OCI-LY1 (cell line): ENCODE measurements at regions not wholly inside any gene's neighbourhood (a gene's known extent, or its start where the extent isn't known, plus 50 kb on each side); places are given as distances from the start of the nearest gene placed in this dataset.

ENCODE experiments used
- H2AFZ ChIP-seq: fragments of 200-600 bp; sonication (generic), shearing (Covaris generic); 2 replicates; pipeline ENCODE4 v1.6.0; 2014; ENCODE audit warnings: antibody characterized with exemption, mild to moderate bottlenecking, low read length
- H3F3A ChIP-seq: fragments of 200-600 bp; sonication (generic), shearing (Covaris generic); 2 replicates; pipeline ENCODE4 v1.6.0; 2014; ENCODE audit warnings: mild to moderate bottlenecking, antibody characterized with exemption, low read length, moderate library complexity; ENCODE audit not compliant: insufficient read depth
- H3K27ac ChIP-seq: fragments of 200-600 bp; sonication (generic); 2 replicates; pipeline ENCODE4 v1.5.1; 2014; ENCODE audit warnings: low read length, mixed run types, mild to moderate bottlenecking, low read depth; ENCODE audit not compliant: poor library complexity, severe bottlenecking
- H3K27me3 ChIP-seq: fragments of 200-600 bp; sonication (generic); 2 replicates; pipeline ENCODE4 v1.6.0; 2014; ENCODE audit warnings: antibody characterized with exemption, mild to moderate bottlenecking, low read length, moderate library complexity; ENCODE audit not compliant: insufficient read depth
- H3K36me3 ChIP-seq: fragments of 200-600 bp; sonication (generic); 2 replicates; pipeline ENCODE4 v1.6.1; 2014; ENCODE audit warnings: mild to moderate bottlenecking, antibody characterized with exemption, low read length, moderate library complexity, mixed read lengths; ENCODE audit not compliant: insufficient read depth
- H3K4me1 ChIP-seq: fragments of 200-600 bp; sonication (generic); 2 replicates; pipeline ENCODE4 v1.5.1; 2014; ENCODE audit warnings: mild to moderate bottlenecking, low read length, moderate library complexity; ENCODE audit not compliant: insufficient read depth, severe bottlenecking
- H3K4me2 ChIP-seq: fragments of 200-600 bp; sonication (generic), shearing (Covaris generic); 2 replicates; pipeline ENCODE4 v1.6.1; 2014; ENCODE audit warnings: low read length
- H3K4me3 ChIP-seq: fragments of 200-600 bp; sonication (generic); 2 replicates; pipeline ENCODE4 v1.5.1; 2014; ENCODE audit warnings: low read length, low read depth, mild to moderate bottlenecking, mixed read lengths; ENCODE audit not compliant: poor library complexity, severe bottlenecking
- H3K79me2 ChIP-seq: fragments of 200-600 bp; shearing (Covaris generic); 2 replicates; pipeline ENCODE4 v1.6.1; 2016; ENCODE audit warnings: mixed run types, low read length, mixed read lengths; ENCODE audit not compliant: insufficient read depth
- H3K9ac ChIP-seq: fragments of 200-600 bp; sonication (generic), shearing (Covaris generic); 2 replicates; pipeline ENCODE4 v1.6.1; 2014; ENCODE audit warnings: mild to moderate bottlenecking, low read length, mixed read lengths
- H3K9me2 ChIP-seq: fragments of 200-600 bp; sonication (generic), shearing (Covaris generic); 2 replicates; pipeline ENCODE4 v1.6.1; 2014; ENCODE audit warnings: low read depth, mild to moderate bottlenecking, low read length, mixed read lengths
- H3K9me3 ChIP-seq: fragments of 200-600 bp; shearing (Covaris generic); 2 replicates; pipeline ENCODE4 v1.6.1; 2014; ENCODE audit warnings: low read length, mixed read lengths
- H4K20me1 ChIP-seq: fragments of 200-600 bp; sonication (generic), shearing (Covaris generic); 2 replicates; pipeline ENCODE4 v1.6.0; 2016; ENCODE audit warnings: mild to moderate bottlenecking, low read length; ENCODE audit not compliant: insufficient read depth
- CTCF ChIP-seq: fragments of 200-600 bp; sonication (generic), shearing (Covaris generic); IDR thresholded peaks from 2 replicates; pipeline ENCODE4 v1.5.1; 2017; ENCODE audit warnings: mild to moderate bottlenecking, antibody characterized with exemption, low read length, moderate library complexity, mixed read lengths
- EZH2 ChIP-seq: fragments of 200-600 bp; sonication (generic), shearing (Covaris generic); IDR thresholded peaks from 2 replicates; pipeline ENCODE4 v1.8.0; 2017; ENCODE audit warnings: borderline replicate concordance, mixed run types, mild to moderate bottlenecking, antibody characterized with exemption, low read length, moderate library complexity, mixed read lengths

GRCh38 chr2:6127718-6128117, 435.5 kb downstream of the SOX11 start:
- Histone ChIP-seq H3K9ac (no peak overlapping the region), H3K4me1 (peaks cover 6% of the 10 kb centered on the region), H4K20me1 (no peaks in the 10 kb centered on the region), H3K27me3 (no peaks in the 10 kb centered on the region), H2AFZ (no peak overlapping the region), H3K79me2 (no peaks in the 10 kb centered on the region), H3K4me3 (no peak overlapping the region), H3K4me2 (no peak overlapping the region), H3K27ac (no peak overlapping the region), H3K9me2 (no peaks in the 10 kb centered on the region), H3K36me3 (no peaks in the 10 kb centered on the region), H3K9me3 (0 out of 2 replicates have a peak, but pooled peaks cover 2% of the 10 kb centered on the region), H3F3A (no peaks in the 10 kb centered on the region)
- TF ChIP-seq EZH2, result no peak
- TF ChIP-seq CTCF, result no peak

GRCh38 chr2:6139142-6139541, 447.0 kb downstream of the SOX11 start:
- Histone ChIP-seq H3K27me3 (no peaks in the 10 kb centered on the region), H3K27ac (no peak overlapping the region), H3K4me2 (no peak overlapping the region), H2AFZ (peak overlapping the region; percentile 59; the same call in 1 of the 2 replicates), H3K9me2 (no peaks in the 10 kb centered on the region), H3K9ac (no peak overlapping the region), H4K20me1 (no peaks in the 10 kb centered on the region), H3K4me1 (no peaks in the 10 kb centered on the region), H3K36me3 (no peaks in the 10 kb centered on the region), H3K9me3 (peaks cover 12% of the 10 kb centered on the region; the same call in 1 of the 2 replicates), H3F3A (no peaks in the 10 kb centered on the region; the same call in 1 of the 2 replicates), H3K79me2 (no peaks in the 10 kb centered on the region), H3K4me3 (no peak overlapping the region)
- TF ChIP-seq EZH2 (no peak), CTCF (no peak)

- no peak overlapping the region for H3K27ac ChIP-seq
- no peaks in the 10 kb centered on the region for H3K27me3 ChIP-seq
- H3K79me2 ChIP-seq, result no peaks in the 10 kb centered on the region
- H3K9ac ChIP-seq, result no peak overlapping the region
- H4K20me1 ChIP-seq, result no peaks in the 10 kb centered on the region
- no peaks in the 10 kb centered on the region for H3K4me1 ChIP-seq
- no peaks in the 10 kb centered on the region for H3K9me2 ChIP-seq
- no peaks in the 10 kb centered on the region; the same call in 1 of the 2 replicates for H3F3A ChIP-seq
- no peak overlapping the region for H3K4me3 ChIP-seq
- no peak overlapping the region for H2AFZ ChIP-seq
- no peak overlapping the region for H3K4me2 ChIP-seq
- TF ChIP-seq CTCF, result no peak
- no peaks in the 10 kb centered on the region for H3K36me3 ChIP-seq
- H3K9me3 ChIP-seq, result peaks cover 14% of the 10 kb centered on the region; the same call in 1 of the 2 replicates
These were observed 447.7 kb downstream of the SOX11 start for GRCh38 chr2:6139916-6140315.
